GF-D8 (cell line): ENCODE measurements at regions not wholly inside any gene's neighbourhood (a gene's known extent, or its start where the extent isn't known, plus 50 kb on each side); places are given as distances from the start of the nearest gene placed in this dataset.

ENCODE experiments used
- DNase-seq: peaks from one replicate; lab custom pipeline; 2025; lab: John Stamatoyannopoulos, UW

- DNase-seq, result no peak
These were observed 250.1 kb upstream of the SMIM31 start for GRCh38 chr4:164503874-164504273.

GRCh38 chr4:164508097-164508496, 245.8 kb upstream of the SMIM31 start:
- no peak for DNase-seq

- peak; percentile 67 for DNase-seq
These were observed 245.2 kb upstream of the SMIM31 start for GRCh38 chr4:164508771-164509170.

GRCh38 chr4:164509951-164510350, 244.0 kb upstream of the SMIM31 start:
- DNase-seq, result no peak

- no peak for DNase-seq
These were observed 241.8 kb upstream of the SMIM31 start for GRCh38 chr4:164512124-164512523.

- no peak for DNase-seq
These were observed 239.2 kb upstream of the SMIM31 start for GRCh38 chr4:164514765-164515164.

- DNase-seq, result no peak
These were observed 229.1 kb upstream of the SMIM31 start for GRCh38 chr4:164524789-164525188.

GRCh38 chr4:164526933-164527583, 226.9 kb upstream of the SMIM31 start:
- DNase-seq, result no peak

GRCh38 chr4:164529058-164529457, 224.9 kb upstream of the SMIM31 start:
- no peak for DNase-seq

- DNase-seq, result no peak
These were observed 224.4 kb upstream of the SMIM31 start for GRCh38 chr4:164529486-164529885.

- DNase-seq, result no peak
These were observed 222.6 kb upstream of the SMIM31 start for GRCh38 chr4:164531336-164531735.

GRCh38 chr4:164536814-164537213, 217.1 kb upstream of the SMIM31 start:
- no peak for DNase-seq

GRCh38 chr4:164538097-164538496, 215.8 kb upstream of the SMIM31 start:
- no peak for DNase-seq

GRCh38 chr4:164540987-164541386, 212.9 kb upstream of the SMIM31 start:
- no peak for DNase-seq

- DNase-seq, result no peak
These were observed 211.5 kb upstream of the SMIM31 start for GRCh38 chr4:164542431-164542830.

- DNase-seq, result no peak
These were observed 202.8 kb upstream of the SMIM31 start for GRCh38 chr4:164550989-164551712.

GRCh38 chr4:164551713-164552040, 202.3 kb upstream of the SMIM31 start:
- no peak for DNase-seq

GRCh38 chr4:164571593-164572390, 182.1 kb upstream of the SMIM31 start:
- DNase-seq, result no peak

GRCh38 chr4:164572877-164573279, 181.1 kb upstream of the SMIM31 start:
- no peak for DNase-seq

- no peak for DNase-seq
These were observed 178.1 kb upstream of the SMIM31 start for GRCh38 chr4:164575861-164576260.

- DNase-seq, result no peak
These were observed 174.5 kb upstream of the SMIM31 start for GRCh38 chr4:164579270-164579942.

- DNase-seq, result no peak
These were observed 162.3 kb upstream of the SMIM31 start for GRCh38 chr4:164591666-164592065.

- DNase-seq, result no peak
These were observed 158.2 kb upstream of the SMIM31 start for GRCh38 chr4:164595751-164596150.
